Muscle of arm (tissue), 1 donor: ENCODE measurements at regions not wholly inside any gene's neighbourhood (a gene's known extent, or its start where the extent isn't known, plus 50 kb on each side); places are given as distances from the start of the nearest gene placed in this dataset.

Experiments used
- DNase-seq: peaks from one replicate; pipeline ENCODE4 v3.0.0-alpha.2; 2013

- no peak for DNase-seq
Measured at GRCh38 chr13:77480066-77480465, 55.4 kb upstream of the SCEL start.

DNA sequence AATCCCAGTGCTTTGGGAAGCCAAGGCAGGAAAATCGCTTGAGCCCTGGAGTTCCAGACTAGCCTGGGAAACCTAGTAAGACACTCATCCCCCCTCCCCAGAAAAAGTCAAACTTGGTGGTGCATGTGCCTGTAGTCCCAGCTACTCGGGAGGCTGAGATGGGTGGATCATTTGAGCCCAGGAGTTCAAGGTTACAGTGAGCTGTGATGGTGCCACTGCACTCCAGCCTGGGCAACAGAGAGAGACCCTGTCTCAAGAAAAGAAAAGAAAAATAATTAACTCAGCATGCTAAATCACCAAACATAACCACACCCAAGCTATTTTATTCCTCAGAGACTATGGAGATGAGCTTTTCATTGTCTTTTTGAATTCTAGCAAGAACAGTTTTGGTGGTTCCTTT is 56.2 kb upstream of the SCEL start:
- no peak for DNase-seq

DNA sequence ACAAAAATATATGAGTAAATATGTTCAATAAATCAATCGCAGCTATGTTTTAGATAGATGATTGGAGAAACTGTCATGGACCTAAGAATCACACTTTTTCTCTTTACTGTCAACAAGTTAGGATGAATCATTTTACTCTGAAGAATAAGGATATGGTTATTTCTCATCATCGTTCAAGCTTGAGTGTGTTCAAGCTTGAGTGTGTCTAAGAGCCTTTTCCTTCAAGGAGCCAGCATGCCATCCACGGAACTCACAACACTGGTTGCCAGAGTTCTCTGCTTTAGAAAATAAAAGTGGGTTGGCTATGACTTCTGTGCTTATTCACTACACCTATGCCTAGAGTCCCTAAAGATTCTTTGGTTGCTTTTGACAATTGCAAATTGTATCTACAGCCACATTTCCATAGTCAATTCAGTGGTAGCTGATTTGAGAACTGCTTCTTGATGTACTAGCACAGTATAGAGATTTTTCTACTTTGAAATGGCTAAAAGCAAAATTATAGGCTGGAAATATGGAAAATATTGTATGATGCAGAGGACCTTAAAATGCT is 58.1 kb upstream of the SCEL start:
- DNase-seq = no peak

DNA sequence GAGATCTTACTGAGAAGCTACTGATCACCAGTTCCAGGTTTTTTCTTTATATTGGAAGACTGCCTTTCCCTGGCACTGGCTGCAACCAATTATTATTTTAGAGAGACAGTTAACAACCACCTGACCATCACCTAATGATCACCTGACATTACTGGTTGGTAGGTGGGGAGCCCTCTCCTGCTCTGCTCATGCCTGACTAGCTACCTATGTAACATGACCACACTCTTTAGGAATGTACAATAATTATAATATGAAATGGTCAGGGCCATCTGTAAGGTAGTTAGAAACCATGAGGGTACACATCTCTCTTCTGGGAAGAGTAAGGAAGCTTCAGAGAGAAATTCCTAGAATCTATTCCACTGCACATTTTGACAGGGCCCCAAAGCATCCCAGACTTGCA is 59.0 kb upstream of the SCEL start:
- DNase-seq = no peak

DNA sequence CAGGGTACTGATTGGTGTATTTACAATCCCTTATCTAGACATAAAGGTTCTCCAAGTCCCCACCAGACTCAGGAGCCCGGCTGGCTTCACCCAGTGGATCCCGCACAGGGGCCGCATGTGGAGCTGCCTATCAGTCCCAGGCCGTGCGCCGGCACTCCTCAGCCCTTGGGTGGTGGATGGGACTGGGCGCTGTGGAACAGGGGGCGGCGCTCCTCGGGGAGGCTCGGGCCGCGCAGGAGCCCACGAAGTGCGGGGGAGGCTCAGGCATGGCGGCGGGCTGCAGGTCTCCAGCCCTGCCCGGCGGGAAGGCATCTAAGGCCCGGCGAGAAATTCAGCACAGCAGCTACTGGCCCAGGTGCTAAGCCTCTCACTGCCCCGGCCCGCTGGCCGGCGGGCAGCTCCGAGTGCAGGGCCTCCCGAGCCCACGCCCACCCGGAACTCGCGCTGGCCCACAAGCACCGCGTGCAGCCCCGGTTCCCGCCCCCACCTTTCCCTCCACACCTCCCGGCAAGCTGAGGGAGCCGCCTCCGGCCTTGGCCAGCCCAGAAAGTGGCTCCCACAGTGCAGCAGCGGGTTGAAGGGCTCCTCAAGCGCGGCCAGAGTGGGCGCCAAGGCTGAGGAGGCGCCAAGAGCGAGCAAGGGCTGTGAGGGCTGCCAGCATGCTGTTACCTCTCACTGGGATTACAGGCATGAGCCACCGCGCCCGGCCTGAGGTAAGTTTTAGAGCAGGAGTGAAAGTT is 60.0 kb upstream of the SCEL start:
- no peak for DNase-seq

DNA sequence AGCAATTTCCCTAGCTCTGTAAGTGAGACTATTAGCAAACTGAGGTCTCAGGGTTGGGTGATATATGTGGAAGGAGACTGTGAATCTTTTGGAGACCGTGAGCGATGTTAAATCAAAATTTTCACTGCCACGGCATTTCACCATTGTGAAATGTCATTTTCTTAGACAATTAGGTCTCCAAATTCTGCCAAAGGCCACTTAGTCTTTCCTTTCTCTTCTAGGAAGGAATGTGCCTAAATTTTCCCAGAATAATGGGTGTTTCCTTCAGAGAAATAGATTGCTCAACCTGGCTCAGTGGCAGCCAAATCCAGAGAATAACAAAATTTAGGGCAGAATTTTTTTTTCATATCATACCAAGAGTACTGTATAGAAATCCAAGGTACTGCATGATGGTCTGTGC is 64.5 kb upstream of the SCEL start:
- DNase-seq = no peak

- DNase-seq = no peak
Measured at GRCh38 chr13:77466753-77467422, 68.6 kb upstream of the SCEL start.

- peak; percentile 61 for DNase-seq
Measured at GRCh38 chr13:77465603-77466195, 69.8 kb upstream of the SCEL start.

DNA sequence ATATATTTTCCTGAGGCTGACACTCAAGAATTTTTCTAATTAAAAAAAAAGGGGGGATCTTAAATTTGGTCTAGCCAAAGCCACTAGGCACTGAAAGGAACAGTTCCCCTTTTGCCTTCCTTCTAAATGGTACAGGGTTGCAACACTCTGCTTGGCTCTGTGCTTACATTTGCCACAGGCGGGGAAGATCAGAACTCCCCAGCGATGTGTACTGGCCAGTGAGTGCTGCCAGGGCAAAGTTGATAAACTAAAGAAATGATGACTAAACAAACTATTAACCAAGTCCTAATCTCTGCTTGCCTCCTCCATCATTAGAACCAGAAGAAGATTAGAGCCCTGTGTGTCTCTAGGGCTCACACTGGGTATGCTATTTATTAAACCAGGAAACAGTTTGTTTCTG is 75.3 kb upstream of the SCEL start:
- DNase-seq = no peak

DNA sequence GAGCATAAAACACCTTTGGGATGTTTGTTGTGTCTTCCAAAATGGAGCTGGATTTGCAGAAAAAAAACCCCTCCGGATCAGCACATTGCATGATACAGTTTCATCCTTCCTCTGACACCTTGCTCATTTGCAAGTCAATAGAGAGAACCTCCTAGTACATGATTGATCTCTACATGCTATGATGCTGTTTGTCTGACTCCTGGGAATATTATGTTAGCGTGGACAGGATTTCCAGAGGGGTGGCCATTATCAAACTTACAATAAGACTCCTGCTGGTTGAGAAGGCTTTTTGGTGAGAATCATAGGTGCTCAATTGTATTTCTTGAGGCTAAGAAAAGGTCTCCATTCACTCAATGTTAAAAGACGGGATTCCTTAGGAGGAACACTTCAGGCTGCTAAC is 75.9 kb upstream of the SCEL start:
- no peak for DNase-seq

- no peak for DNase-seq
Measured at GRCh38 chr13:77458736-77459135, 76.8 kb upstream of the SCEL start.

GRCh38 chr13:77457966-77458365 is 77.5 kb upstream of the SCEL start:
- DNase-seq = no peak

- DNase-seq = no peak
Measured at GRCh38 chr13:77456271-77456670, 79.2 kb upstream of the SCEL start.

- no peak for DNase-seq
Measured at GRCh38 chr13:77449265-77449664, 86.2 kb upstream of the SCEL start.

- DNase-seq = peak; percentile 1
Measured at GRCh38 chr13:77448689-77449088, 86.8 kb upstream of the SCEL start.

DNA sequence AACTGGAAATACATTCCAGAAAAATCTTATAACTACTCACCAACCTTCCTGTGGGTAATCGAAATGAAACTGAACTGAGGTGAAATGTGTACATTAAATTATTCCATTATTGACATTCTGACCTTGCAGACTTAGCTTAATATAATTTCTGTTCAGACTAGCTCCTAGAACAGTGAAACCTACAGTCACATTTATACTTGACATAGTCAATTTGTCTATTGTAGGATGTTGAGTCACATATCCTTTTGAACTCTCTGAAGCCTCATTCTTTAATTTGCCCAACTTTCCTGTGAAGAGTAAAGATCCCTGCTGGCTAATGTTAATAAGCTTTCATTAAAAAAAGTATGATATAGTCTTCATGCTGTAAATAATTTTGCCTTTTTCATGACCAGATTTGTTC is 92.0 kb upstream of the SCEL start:
- no peak for DNase-seq

GRCh38 chr13:77437267-77437666 is 98.2 kb upstream of the SCEL start:
- DNase-seq = no peak

DNA sequence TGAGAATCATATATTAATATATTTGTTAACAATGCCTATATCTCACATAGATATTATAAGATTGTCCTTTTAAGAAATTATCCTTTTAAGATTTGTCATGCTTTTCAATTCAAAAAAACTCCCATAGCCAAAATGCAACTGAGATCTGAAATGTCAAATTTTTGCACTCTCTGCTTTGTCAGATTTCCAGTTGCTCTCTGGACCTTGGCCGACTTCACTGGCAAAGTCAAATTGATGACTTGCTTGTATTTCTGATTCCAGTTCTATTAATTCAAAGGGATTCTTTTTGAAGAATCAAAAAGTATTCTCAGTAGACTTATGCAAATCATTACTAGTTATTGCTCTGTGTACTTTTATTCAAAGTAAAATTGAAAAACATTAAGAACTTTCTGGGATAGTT is 101.2 kb upstream of the SCEL start:
- peak; percentile 14 for DNase-seq

DNA sequence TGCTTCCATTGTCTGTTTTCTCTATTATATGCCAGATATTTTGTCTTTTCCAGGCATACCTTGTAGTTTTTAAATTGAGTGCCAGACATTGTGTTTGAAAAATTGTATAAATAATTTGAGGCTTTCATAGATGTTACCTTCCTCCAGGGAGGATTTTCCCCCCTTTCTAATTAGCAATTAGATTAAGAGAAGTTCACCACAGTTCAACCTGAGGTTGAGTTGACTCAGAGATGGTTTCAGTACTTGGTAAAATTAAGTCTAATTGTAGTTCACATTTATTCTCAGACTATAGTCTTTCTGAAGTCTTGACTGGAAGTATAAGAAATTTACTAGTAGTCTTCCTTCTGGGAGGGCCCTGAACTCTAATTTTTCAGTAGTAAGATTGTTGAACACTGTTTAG is 104.1 kb upstream of the SCEL start:
- no peak for DNase-seq

DNA sequence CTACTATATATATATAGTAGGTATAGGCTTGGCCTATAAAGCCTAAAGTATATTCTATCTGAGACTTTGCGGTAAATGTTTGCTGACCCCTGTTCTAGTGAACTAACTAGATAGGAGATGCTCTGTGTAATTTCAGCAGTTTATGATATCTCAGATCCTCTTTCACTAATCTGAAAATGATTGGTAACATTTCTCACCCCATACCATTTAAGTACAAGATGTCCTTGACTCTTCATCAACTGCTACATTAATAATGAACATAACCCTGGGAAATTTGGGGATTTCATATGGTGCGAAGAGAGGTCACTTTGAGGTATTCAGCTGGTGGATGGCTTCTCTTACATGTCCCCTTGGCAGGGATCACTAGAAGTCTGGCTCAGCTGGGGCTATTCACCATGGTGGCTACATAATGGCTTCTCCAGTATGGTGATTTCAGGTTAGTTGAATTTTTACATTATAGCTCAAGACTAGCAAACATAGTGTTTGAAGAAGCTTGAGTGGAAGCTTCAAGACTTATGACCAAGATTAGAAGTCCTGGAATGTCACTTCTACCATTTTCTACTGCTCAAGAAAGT is 103.6 kb upstream of the MYCBP2 start:
- no peak for DNase-seq

DNA sequence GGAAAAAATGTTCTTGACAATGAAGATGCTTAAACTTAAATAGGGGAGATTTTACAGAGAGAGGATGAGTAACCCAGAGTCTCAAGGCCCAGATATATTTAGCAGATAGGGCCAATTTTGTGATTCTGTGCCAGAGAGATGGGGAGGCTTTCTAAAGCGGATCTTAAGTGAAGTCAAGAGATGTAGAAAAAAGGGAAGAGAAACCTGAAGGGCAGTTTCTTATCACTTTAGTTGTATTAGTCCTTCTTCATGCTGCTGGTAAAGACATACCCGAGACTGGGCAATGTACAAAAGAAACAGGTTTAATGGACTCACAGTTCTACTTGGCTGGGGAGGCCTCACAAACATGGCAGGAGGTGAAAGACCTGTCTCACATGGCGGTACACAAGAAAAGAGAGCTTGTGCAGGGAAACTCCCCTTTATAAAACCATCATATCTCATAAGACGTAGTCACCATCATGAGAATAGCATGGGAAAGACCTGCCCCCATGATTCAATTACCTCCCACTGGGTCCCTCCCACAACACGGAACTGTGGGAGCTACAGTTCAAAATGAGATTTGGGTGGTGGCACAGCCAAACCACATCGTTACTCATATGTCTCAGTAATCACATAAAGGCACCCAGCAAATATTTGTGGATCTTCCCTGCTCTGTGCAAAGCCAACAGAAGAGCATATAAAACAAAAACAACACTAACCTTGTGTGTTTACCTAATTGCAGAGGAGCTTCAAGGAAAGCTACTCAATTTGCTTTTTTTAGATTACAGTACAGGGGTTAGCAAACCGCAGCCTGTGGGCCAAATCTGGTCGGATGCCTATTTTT is 102.6 kb upstream of the MYCBP2 start:
- no peak for DNase-seq

DNA sequence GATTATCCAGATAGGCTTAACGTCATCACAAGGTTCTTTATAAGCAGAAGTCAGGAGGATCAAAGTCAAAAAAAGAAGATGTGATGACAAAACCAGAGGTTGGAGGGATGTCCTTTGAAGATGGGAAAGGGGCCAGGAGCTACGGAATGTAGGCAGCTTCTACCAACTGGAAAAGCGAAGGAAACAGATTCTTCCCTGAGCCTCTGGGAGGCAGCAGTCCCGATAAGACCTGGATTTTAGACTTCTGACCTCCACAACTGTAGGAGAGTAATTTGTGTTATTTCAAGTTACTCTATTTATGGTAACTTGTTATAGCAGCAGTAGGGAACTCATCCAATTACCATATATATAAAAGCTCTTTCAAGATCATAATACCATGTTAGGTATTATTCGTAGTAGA is 98.8 kb upstream of the MYCBP2 start:
- DNase-seq = no peak
